ENCODE measurements at regions not wholly inside any gene's neighbourhood (a gene's known extent, or its start where the extent isn't known, plus 50 kb on each side); places are given as distances from the start of the nearest gene placed in this dataset.

GRCh38 chr2:138943470-138943869 is 163.3 kb upstream of the NXPH2 start:
- H3K4me2 ChIP-seq, result no peak overlapping the region
- H3K4me3 ChIP-seq (IDR thresholded peaks at IDR 0.05; ENCODE audit: insufficient read depth, low read depth, low read length), result no peak overlapping the region
- H2AFZ ChIP-seq (ENCODE audit: low read depth), result no peak overlapping the region
- no peak overlapping the region for H3K9ac ChIP-seq
- H4K20me1 ChIP-seq (ENCODE audit: insufficient read depth), result no peaks in the 10 kb centered on the region
- TF ChIP-seq CTCF (conservative IDR thresholded peaks at IDR 0.05; ENCODE audit: low read depth, low read length), result no peak
- H3K27ac ChIP-seq, result no peak overlapping the region
- peaks cover 14% of the 10 kb centered on the region for H3K4me1 ChIP-seq (ENCODE audit: low read depth, poor library complexity, severe bottlenecking)
- no peaks in the 10 kb centered on the region for H3K27me3 ChIP-seq (ENCODE audit: insufficient read depth, low read depth)
- no peaks in the 10 kb centered on the region for H3K79me2 ChIP-seq (ENCODE audit: insufficient read depth, low read depth)
- H3K36me3 ChIP-seq (ENCODE audit: insufficient read depth), result no peaks in the 10 kb centered on the region

- H3K79me2 ChIP-seq (ENCODE audit: insufficient read depth, low read depth), result no peaks in the 10 kb centered on the region
- no peak overlapping the region for H3K27ac ChIP-seq
- peaks cover 4% of the 10 kb centered on the region for H3K4me1 ChIP-seq (ENCODE audit: low read depth, poor library complexity, severe bottlenecking)
- no peak overlapping the region for H3K4me2 ChIP-seq
- no peak for TF ChIP-seq CTCF (conservative IDR thresholded peaks at IDR 0.05; ENCODE audit: low read depth, low read length)
- no peaks in the 10 kb centered on the region for H4K20me1 ChIP-seq (ENCODE audit: insufficient read depth)
- H3K36me3 ChIP-seq (ENCODE audit: insufficient read depth), result no peaks in the 10 kb centered on the region
- no peak overlapping the region for H2AFZ ChIP-seq (ENCODE audit: low read depth)
- H3K4me3 ChIP-seq (IDR thresholded peaks at IDR 0.05; ENCODE audit: insufficient read depth, low read depth, low read length), result no peak overlapping the region
- no peaks in the 10 kb centered on the region for H3K27me3 ChIP-seq (ENCODE audit: insufficient read depth, low read depth)
- H3K9ac ChIP-seq, result no peak overlapping the region
These were observed 162.3 kb upstream of the NXPH2 start for GRCh38 chr2:138942466-138942865.

- no peaks in the 10 kb centered on the region for H3K36me3 ChIP-seq (ENCODE audit: insufficient read depth)
- no peaks in the 10 kb centered on the region for H3K4me1 ChIP-seq (ENCODE audit: low read depth, poor library complexity, severe bottlenecking)
- no peak overlapping the region for H3K4me2 ChIP-seq
- TF ChIP-seq CTCF (conservative IDR thresholded peaks at IDR 0.05; ENCODE audit: low read depth, low read length), result no peak
- no peak overlapping the region for H3K27ac ChIP-seq
- no peak overlapping the region for H2AFZ ChIP-seq (ENCODE audit: low read depth)
- H3K79me2 ChIP-seq (ENCODE audit: insufficient read depth, low read depth), result no peaks in the 10 kb centered on the region
- H3K4me3 ChIP-seq (IDR thresholded peaks at IDR 0.05; ENCODE audit: insufficient read depth, low read depth, low read length), result no peak overlapping the region
- no peak overlapping the region for H3K9ac ChIP-seq
- H4K20me1 ChIP-seq (ENCODE audit: insufficient read depth), result no peaks in the 10 kb centered on the region
- H3K27me3 ChIP-seq (ENCODE audit: insufficient read depth, low read depth), result no peaks in the 10 kb centered on the region
These were observed 151.4 kb upstream of the NXPH2 start for GRCh38 chr2:138931284-138932256.

GRCh38 chr2:138930571-138930970 is 150.4 kb upstream of the NXPH2 start:
- no peak for TF ChIP-seq CTCF (conservative IDR thresholded peaks at IDR 0.05; ENCODE audit: low read depth, low read length)
- H4K20me1 ChIP-seq (ENCODE audit: insufficient read depth), result no peaks in the 10 kb centered on the region
- H3K9ac ChIP-seq, result no peak overlapping the region
- no peak overlapping the region for H3K27ac ChIP-seq
- no peaks in the 10 kb centered on the region for H3K79me2 ChIP-seq (ENCODE audit: insufficient read depth, low read depth)
- H3K27me3 ChIP-seq (ENCODE audit: insufficient read depth, low read depth), result no peaks in the 10 kb centered on the region
- H3K36me3 ChIP-seq (ENCODE audit: insufficient read depth), result no peaks in the 10 kb centered on the region
- no peaks in the 10 kb centered on the region for H3K4me1 ChIP-seq (ENCODE audit: low read depth, poor library complexity, severe bottlenecking)
- H2AFZ ChIP-seq (ENCODE audit: low read depth), result no peak overlapping the region
- no peak overlapping the region for H3K4me2 ChIP-seq
- H3K4me3 ChIP-seq (IDR thresholded peaks at IDR 0.05; ENCODE audit: insufficient read depth, low read depth, low read length), result no peak overlapping the region
